HG02870 (cell line): ENCODE measurements at regions not wholly inside any gene's neighbourhood (a gene's known extent, or its start where the extent isn't known, plus 50 kb on each side); places are given as distances from the start of the nearest gene placed in this dataset.

Source experiments
- ATAC-seq: cut with Tn5 transposase; IDR thresholded peaks from one replicate; pipeline ENCODE4 v1.9.1; 2021; ENCODE audit warnings: mild to moderate bottlenecking, moderate library complexity; ENCODE audit not compliant: unreplicated experiment

- ATAC-seq: no peak
These were observed 133.4 kb upstream of the MYLIP start for GRCh38 chr6:15995493-15995892.

- ATAC-seq: no peak
These were observed 133.9 kb upstream of the MYLIP start for GRCh38 chr6:15994814-15995459.

- ATAC-seq: no peak
These were observed 135.1 kb upstream of the MYLIP start for GRCh38 chr6:15993716-15994228.

GRCh38 chr6:15990179-15990578 lies 138.7 kb upstream of the MYLIP start:
- no peak for ATAC-seq

- peak; percentile 72 for ATAC-seq
These were observed 139.5 kb upstream of the MYLIP start for GRCh38 chr6:15989397-15989796.

GRCh38 chr6:15987569-15987968 lies 141.3 kb upstream of the MYLIP start:
- no peak for ATAC-seq

- no peak for ATAC-seq
These were observed 142.8 kb upstream of the MYLIP start for GRCh38 chr6:15986027-15986629.

- ATAC-seq: no peak
These were observed 143.4 kb upstream of the MYLIP start for GRCh38 chr6:15985379-15985959.

- ATAC-seq: no peak
These were observed 146.9 kb upstream of the MYLIP start for GRCh38 chr6:15981956-15982355.

GRCh38 chr6:15980801-15981200 lies 148.1 kb upstream of the MYLIP start:
- ATAC-seq: no peak

GRCh38 chr6:15978426-15978825 lies 150.5 kb upstream of the MYLIP start:
- no peak for ATAC-seq

- ATAC-seq: no peak
These were observed 151.8 kb upstream of the MYLIP start for GRCh38 chr6:15977050-15977449.

GRCh38 chr6:15974817-15975216 lies 154.1 kb upstream of the MYLIP start:
- no peak for ATAC-seq

- ATAC-seq: no peak
These were observed 158.4 kb upstream of the MYLIP start for GRCh38 chr6:15970517-15970916.

GRCh38 chr6:15969236-15969778 lies 159.6 kb upstream of the MYLIP start:
- no peak for ATAC-seq

GRCh38 chr6:15968519-15968918 lies 160.4 kb upstream of the MYLIP start:
- ATAC-seq: no peak

- no peak for ATAC-seq
These were observed 162.8 kb upstream of the MYLIP start for GRCh38 chr6:15966000-15966520.

GRCh38 chr6:15962449-15962764 lies 166.5 kb upstream of the MYLIP start:
- peak; percentile 59 for ATAC-seq

GRCh38 chr6:15961635-15962448 lies 167.0 kb upstream of the MYLIP start:
- no peak for ATAC-seq

GRCh38 chr6:15960740-15961634 lies 167.9 kb upstream of the MYLIP start:
- no peak for ATAC-seq
